AG09309 (cell line): ENCODE measurements at regions not wholly inside any gene's neighbourhood (a gene's known extent, or its start where the extent isn't known, plus 50 kb on each side); places are given as distances from the start of the nearest gene placed in this dataset.

Experiments
- DNase-seq: peaks from one replicate; pipeline ENCODE4 v3.0.0-alpha.2; 2010; ENCODE audit warnings: low read depth
- H3K4me3 ChIP-seq: 2 replicates; pipeline ENCODE4 v1.5.1; 2011; ENCODE audit warnings: mild to moderate bottlenecking, low read depth, low read length, moderate library complexity; ENCODE audit not compliant: control insufficient read depth
- TF ChIP-seq, protein P1 (sequence below): IDR thresholded peaks from 2 replicates; pipeline ENCODE4 v1.5.1; 2011; ENCODE audit warnings: mild to moderate bottlenecking, low read depth, low read length, inconsistent platforms; ENCODE audit not compliant: insufficient read depth, control insufficient read depth; ENCODE audit errors: missing control alignments

- no peak overlapping the region for H3K4me3 ChIP-seq
- DNase-seq = no peak
- TF ChIP-seq, protein P1, sequence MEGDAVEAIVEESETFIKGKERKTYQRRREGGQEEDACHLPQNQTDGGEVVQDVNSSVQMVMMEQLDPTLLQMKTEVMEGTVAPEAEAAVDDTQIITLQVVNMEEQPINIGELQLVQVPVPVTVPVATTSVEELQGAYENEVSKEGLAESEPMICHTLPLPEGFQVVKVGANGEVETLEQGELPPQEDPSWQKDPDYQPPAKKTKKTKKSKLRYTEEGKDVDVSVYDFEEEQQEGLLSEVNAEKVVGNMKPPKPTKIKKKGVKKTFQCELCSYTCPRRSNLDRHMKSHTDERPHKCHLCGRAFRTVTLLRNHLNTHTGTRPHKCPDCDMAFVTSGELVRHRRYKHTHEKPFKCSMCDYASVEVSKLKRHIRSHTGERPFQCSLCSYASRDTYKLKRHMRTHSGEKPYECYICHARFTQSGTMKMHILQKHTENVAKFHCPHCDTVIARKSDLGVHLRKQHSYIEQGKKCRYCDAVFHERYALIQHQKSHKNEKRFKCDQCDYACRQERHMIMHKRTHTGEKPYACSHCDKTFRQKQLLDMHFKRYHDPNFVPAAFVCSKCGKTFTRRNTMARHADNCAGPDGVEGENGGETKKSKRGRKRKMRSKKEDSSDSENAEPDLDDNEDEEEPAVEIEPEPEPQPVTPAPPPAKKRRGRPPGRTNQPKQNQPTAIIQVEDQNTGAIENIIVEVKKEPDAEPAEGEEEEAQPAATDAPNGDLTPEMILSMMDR = no peak
These were observed 506.3 kb upstream of the SPTLC3 start for GRCh38 chr20:12502443-12502842.

DNA sequence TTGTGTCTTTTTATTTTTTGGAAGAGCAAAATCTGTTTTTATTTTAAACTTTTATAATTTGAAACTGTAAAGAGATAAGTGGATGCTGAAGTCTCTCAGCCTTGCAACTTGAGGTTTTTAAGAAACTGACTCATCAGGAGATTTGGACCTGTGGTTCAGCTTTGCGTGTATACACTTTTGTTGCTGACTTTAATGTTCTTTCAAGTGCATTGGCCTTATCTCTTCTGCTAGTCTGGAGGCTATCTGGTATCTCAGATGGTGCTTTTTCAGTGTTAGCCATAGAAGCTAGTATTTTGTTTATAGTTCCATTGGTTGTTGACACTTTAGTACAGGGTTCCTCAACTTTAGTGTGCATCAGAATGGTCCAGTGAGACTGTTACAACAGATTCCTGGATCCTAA is 504.0 kb upstream of the SPTLC3 start:
- H3K4me3 ChIP-seq = no peak overlapping the region
- TF ChIP-seq, protein P1 = no peak
- no peak for DNase-seq

DNA sequence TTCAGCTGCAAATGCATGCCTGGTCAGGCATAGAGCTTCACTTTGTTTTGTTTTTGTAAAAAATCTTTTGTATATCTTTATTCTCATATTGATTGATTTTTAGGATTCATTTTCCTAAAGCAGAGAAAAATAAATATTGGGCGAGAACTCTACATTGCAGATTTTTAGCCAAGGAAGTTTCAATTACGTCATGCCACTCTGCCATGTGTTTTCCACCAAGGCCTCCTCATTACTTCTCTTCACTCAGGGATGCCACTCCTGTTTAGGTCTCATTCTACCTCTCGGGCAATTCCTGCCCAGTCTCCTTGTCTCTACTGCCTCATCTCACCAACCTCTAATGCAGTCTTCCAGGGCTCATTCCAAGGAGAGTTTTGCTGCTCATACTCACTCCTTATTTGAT is 497.3 kb upstream of the SPTLC3 start:
- DNase-seq = no peak
- TF ChIP-seq, protein P1 = no peak
- H3K4me3 ChIP-seq = no peak overlapping the region

GRCh38 chr20:12512755-12513154 is 496.0 kb upstream of the SPTLC3 start:
- no peak for DNase-seq
- TF ChIP-seq, protein P1 = no peak
- H3K4me3 ChIP-seq = no peak overlapping the region

DNA sequence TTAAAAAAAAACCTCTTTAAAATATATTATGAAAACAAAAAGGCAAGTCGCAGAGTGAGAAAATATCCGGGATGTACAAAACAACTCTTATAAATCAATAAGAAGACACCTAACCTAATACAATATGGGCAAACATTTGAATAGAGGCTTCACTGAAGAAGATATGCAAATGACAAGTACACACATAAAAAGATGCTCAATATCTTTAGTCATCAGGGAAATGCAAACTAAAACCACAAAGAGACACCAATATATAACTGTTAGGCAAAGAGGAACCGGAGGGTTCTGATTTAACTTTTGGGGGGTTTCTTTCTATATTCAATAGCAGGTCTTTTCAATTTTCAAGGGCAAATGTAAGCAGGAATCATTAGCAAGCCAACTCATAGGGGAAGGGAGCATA is 480.7 kb upstream of the SPTLC3 start:
- no peak for DNase-seq
- TF ChIP-seq, protein P1 = no peak
- H3K4me3 ChIP-seq = no peak overlapping the region

- H3K4me3 ChIP-seq = no peak overlapping the region
- TF ChIP-seq, protein P1 = no peak
- no peak for DNase-seq
These were observed 480.2 kb upstream of the SPTLC3 start for GRCh38 chr20:12528591-12529041.

- DNase-seq = no peak
- TF ChIP-seq, protein P1 = no peak
- no peak overlapping the region for H3K4me3 ChIP-seq
These were observed 477.1 kb upstream of the SPTLC3 start for GRCh38 chr20:12531626-12532025.
